Kidney (tissue), 13 donors: ENCODE measurements at regions not wholly inside any gene's neighbourhood (a gene's known extent, or its start where the extent isn't known, plus 50 kb on each side); places are given as distances from the start of the nearest gene placed in this dataset.

ENCODE experiments used
- DNase-seq, 5 donors: peaks; one replicate each; pipeline ENCODE4 v3.0.0-alpha.2; 2013 to 2020
- FAIRE-seq: peaks from 2 replicates; lab custom pipeline; 2012; peaks lifted over from hg19 to GRCh38; lab: Jason Lieb, UNC
- H3K27ac ChIP-seq, 2 donors: one replicate each; pipeline ENCODE4 v1.7.0; 2013; ENCODE audit warnings: low read depth in 2 of 2, low read length in 2 of 2, inconsistent platforms in 1 of 2
- H3K27me3 ChIP-seq: one replicate; pipeline ENCODE4 v1.7.1; 2013; ENCODE audit warnings: low read length, inconsistent platforms; ENCODE audit not compliant: control insufficient read depth, insufficient read depth
- H3K36me3 ChIP-seq, 3 donors: one replicate each; pipeline versions ENCODE4 v1.7.0 to v1.7.1; 2013; ENCODE audit warnings: low read length in 3 of 3, control low read depth in 1 of 3, inconsistent platforms in 1 of 3; ENCODE audit not compliant: insufficient read depth in 3 of 3, control insufficient read depth in 2 of 3
- H3K4me1 ChIP-seq, 3 donors: one replicate each; pipeline versions ENCODE4 v1.7.0 to v1.7.1; 2013; ENCODE audit warnings: low read length in 3 of 3, inconsistent platforms in 1 of 3, low read depth in 1 of 3; ENCODE audit not compliant: control insufficient read depth in 2 of 3, insufficient read depth in 2 of 3
- H3K4me3 ChIP-seq, 3 donors: one replicate each; pipeline versions ENCODE4 v1.7.0 to v1.8.1; 2013; ENCODE audit warnings: low read length in 3 of 3, control low read depth in 1 of 3, inconsistent platforms in 1 of 3
- H3K9ac ChIP-seq, 3 donors: one replicate each; pipeline versions ENCODE4 v1.7.0 to v1.7.1; 2013; ENCODE audit warnings: low read length in 3 of 3, control low read depth in 1 of 3, inconsistent platforms in 1 of 3
- H3K9me3 ChIP-seq, 3 donors: one replicate each; pipeline versions ENCODE4 v1.7.0 to v1.7.1; 2013; ENCODE audit warnings: low read length in 3 of 3, control low read depth in 1 of 3, inconsistent platforms in 1 of 3; ENCODE audit not compliant: control insufficient read depth in 2 of 3, insufficient read depth in 1 of 3
- intact Hi-C: fragments of 100-400 bp; cut with DNase I; formaldehyde crosslinking; loops from one replicate; pipeline ENCODE4 v1.11.1; 2022
- TF ChIP-seq, protein P1 (sequence below): IDR thresholded peaks from 3 replicates; pipeline ENCODE4 v1.5.1; 2012; ENCODE audit warnings: mild to moderate bottlenecking, moderate library complexity, borderline replicate concordance; ENCODE audit not compliant: insufficient read depth; ENCODE audit errors: extremely low read depth
- donor health status: control.
- donor health status: control.
- donor health status: control.
- donor health status: control.
- donor health status: control.
- donor health status: DM: yes; HTN: yes; CAD: no.
- donor health status: Normal renal cell carcinoma (clear cell type).

DNA sequence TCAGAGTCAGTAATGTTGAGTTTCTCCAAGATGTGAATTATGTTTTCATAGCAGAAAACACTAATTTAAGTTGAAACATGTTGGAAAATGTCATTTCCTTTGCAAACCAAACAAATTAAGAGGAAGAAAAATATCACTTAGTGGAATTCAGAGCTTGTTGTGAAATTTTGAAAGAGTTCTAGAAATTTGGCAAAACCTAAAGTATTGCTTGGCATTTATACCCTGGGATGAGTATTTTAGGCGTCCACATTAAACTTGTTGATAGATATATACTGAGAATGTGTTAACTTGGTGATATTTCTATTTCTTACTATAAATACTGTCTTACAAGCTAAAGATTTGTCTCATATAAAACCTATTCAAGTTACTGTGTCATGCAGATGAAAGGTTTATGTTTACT lies 335.2 kb downstream of the NSUN3 start:
- FAIRE-seq: no peak
- TF ChIP-seq, protein P1, sequence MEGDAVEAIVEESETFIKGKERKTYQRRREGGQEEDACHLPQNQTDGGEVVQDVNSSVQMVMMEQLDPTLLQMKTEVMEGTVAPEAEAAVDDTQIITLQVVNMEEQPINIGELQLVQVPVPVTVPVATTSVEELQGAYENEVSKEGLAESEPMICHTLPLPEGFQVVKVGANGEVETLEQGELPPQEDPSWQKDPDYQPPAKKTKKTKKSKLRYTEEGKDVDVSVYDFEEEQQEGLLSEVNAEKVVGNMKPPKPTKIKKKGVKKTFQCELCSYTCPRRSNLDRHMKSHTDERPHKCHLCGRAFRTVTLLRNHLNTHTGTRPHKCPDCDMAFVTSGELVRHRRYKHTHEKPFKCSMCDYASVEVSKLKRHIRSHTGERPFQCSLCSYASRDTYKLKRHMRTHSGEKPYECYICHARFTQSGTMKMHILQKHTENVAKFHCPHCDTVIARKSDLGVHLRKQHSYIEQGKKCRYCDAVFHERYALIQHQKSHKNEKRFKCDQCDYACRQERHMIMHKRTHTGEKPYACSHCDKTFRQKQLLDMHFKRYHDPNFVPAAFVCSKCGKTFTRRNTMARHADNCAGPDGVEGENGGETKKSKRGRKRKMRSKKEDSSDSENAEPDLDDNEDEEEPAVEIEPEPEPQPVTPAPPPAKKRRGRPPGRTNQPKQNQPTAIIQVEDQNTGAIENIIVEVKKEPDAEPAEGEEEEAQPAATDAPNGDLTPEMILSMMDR: no peak

GRCh38 chr3:94401466-94401865 lies 338.6 kb downstream of the NSUN3 start:
- TF ChIP-seq, protein P1: no peak
- no peak overlapping the region for H3K4me3 ChIP-seq
- DNase-seq (no peak), FAIRE-seq (no peak)
- no peaks in the 10 kb centered on the region for H3K4me1 ChIP-seq
- no peak overlapping the region for H3K27ac ChIP-seq
- no peaks in the 10 kb centered on the region for H3K27me3 ChIP-seq
- H3K9me3 ChIP-seq: no peaks in the 10 kb centered on the region
- no peaks in the 10 kb centered on the region for H3K36me3 ChIP-seq
- no peak overlapping the region for H3K9ac ChIP-seq
- intact Hi-C loops: no loop called here

More for the DNA sequence above, 335.2 kb downstream of the NSUN3 start:
- no peaks in the 10 kb centered on the region for H3K4me1 ChIP-seq
- H3K9me3 ChIP-seq: no peaks in the 10 kb centered on the region
- no peaks in the 10 kb centered on the region for H3K27me3 ChIP-seq
- H3K36me3 ChIP-seq: no peaks in the 10 kb centered on the region
- no peak overlapping the region for H3K9ac ChIP-seq
- DNase-seq: no peak
- intact Hi-C loops: no loop called here
- H3K27ac ChIP-seq: no peak overlapping the region
- no peak overlapping the region for H3K4me3 ChIP-seq

DNA sequence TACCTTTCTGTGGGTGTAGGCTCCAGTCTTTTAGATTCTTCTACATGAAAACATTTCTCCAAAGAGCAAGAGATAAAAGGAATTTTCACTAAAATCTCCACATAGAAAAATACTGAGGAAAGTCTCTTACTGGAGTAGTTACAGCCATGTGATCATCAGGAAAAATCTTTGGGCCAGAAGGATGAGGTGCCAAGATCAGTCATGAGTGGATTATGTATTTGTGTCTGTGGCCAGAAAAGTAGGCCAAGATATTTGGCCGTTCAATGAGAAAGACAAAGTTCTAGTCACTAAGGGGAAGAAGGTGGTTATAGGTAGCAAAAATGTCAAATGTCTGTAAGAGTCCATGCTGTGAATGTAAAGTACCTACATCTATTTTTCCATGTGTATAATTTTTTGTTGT lies 339.3 kb downstream of the NSUN3 start:
- intact Hi-C loops: no loop called here
- DNase-seq (no peak), FAIRE-seq (no peak)
- no peaks in the 10 kb centered on the region for H3K36me3 ChIP-seq
- H3K9ac ChIP-seq: no peak overlapping the region
- H3K4me3 ChIP-seq: no peak overlapping the region
- no peaks in the 10 kb centered on the region for H3K4me1 ChIP-seq
- TF ChIP-seq, protein P1: no peak
- no peaks in the 10 kb centered on the region for H3K27me3 ChIP-seq
- H3K27ac ChIP-seq: no peak overlapping the region
- no peaks in the 10 kb centered on the region for H3K9me3 ChIP-seq
